GM21619 (cell line): ENCODE measurements at regions not wholly inside any gene's neighbourhood (a gene's known extent, or its start where the extent isn't known, plus 50 kb on each side); places are given as distances from the start of the nearest gene placed in this dataset.

ENCODE experiments used
- ATAC-seq: cut with Tn5 transposase; IDR thresholded peaks from one replicate; pipeline ENCODE4 v1.9.1; 2021; ENCODE audit not compliant: unreplicated experiment

GRCh38 chr14:39897657-39898056, 465.4 kb upstream of the FBXO33 start:
- no peak for ATAC-seq

GRCh38 chr14:39890026-39890425, 457.8 kb upstream of the FBXO33 start:
- no peak for ATAC-seq

GRCh38 chr14:39884091-39884490, 451.9 kb upstream of the FBXO33 start:
- ATAC-seq: no peak

DNA sequence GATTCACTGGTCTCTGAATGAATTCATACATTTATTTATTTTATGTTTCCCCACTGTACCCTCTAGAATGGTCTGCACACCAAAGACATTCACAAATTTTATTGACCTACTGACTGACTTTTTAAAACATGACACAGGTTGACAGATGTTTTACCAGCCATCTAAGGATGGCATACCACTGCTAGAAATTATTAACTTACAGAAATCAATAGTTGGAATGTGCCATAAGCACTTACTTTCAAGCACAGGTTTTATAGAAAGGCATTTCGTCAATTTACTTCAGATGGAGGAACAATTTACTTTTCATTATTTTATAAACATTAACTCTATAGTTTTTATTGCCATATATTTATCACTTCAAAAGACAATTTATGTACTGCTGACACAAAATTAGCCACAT, 448.7 kb upstream of the FBXO33 start:
- no peak for ATAC-seq

DNA sequence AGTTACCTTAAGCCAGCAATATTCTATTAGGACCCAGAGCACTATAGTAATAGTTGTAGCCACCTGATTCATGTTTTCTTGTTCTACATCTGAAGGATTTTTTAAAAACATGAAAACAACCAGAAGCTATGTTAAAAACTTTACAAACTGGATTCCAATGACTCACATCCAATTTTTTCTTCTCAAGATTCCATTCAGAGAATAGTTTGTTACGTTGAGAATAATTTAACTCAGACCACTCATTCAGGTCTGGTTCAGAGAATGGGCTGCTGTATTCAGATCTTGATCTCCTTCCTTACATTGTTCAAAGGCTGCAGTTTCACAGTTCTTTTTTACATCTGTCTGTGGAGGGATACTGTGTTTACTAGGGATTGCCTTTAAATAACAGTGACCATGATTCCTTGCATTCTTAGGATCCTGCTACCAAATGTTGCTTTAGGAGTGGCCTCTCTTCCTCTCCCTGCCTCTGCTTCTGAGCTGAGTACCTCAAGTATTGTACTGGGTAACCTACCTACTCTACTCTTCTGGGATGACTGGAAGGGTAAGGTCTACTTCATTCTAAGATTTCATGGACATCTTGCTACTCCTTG, 448.0 kb upstream of the FBXO33 start:
- ATAC-seq: no peak

DNA sequence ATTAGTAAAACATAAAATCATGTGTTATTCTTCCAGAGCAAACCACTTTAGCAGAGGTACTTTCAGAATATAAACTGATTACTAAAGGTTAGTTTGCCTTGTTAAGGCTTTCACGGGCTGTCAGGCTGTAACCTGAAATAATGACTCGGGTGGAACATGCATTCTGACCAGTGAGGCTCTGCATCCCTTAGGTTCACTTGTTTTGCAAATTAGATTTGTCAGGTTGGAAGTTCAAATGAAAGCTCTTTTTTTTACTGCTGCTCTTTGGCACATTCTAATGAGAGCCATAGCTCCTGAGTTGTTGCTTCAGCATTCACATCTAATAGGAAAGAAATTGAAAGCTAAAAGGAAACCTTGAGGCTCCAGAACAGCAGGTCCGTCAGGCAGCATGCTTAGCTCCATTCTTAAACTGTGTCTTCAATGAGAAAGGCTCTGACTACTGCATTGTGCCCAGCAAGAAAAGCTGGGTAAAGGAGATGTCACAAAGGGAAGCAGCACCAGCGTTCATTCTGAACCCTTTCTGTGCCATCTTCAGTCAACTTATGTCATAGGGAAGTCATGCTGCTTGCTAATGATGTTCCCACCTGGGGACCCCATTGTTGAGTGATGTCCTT, 445.5 kb upstream of the FBXO33 start:
- ATAC-seq: no peak

GRCh38 chr14:39876916-39877315, 444.7 kb upstream of the FBXO33 start:
- ATAC-seq: no peak

DNA sequence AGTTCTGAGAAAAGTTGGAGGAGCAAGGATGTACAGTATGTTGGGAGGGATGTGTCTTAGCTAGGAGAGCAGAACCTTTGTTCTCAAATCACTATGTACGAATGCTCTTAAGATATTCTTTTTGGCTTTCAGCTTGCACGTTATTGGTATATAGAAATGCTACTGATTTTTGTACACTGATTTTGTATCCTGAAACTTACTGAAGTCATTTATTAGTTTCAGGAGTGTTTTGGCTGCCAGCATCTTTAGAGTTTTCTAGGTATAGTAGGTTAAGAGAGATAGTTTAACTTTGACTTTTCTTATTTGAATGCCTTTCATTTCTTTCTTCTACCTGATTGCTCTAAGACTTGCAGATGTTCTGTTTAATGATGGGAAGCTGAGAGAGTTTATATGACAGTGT, 442.8 kb upstream of the FBXO33 start:
- ATAC-seq: peak; percentile 50

DNA sequence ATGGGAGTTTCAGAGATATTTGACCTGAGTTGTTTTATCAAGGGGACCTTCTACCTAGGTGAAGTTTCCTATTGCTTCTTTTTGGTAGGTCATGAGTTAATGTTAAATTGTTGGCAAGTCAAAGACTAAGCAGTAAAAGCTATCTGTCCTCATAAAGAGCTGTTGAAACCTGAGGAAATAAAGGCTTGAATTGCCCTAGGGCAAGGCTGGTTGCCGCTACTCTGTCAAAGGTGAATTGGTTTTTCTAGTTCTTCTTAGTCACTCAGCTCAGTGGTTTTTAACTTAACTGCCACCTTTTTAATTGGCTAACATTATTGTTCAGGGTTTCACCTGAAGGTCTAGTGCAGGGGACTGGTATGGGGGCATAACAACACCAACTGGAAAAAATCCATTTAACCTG, 441.6 kb upstream of the FBXO33 start:
- no peak for ATAC-seq

GRCh38 chr14:39868949-39869348, 436.7 kb upstream of the FBXO33 start:
- no peak for ATAC-seq

DNA sequence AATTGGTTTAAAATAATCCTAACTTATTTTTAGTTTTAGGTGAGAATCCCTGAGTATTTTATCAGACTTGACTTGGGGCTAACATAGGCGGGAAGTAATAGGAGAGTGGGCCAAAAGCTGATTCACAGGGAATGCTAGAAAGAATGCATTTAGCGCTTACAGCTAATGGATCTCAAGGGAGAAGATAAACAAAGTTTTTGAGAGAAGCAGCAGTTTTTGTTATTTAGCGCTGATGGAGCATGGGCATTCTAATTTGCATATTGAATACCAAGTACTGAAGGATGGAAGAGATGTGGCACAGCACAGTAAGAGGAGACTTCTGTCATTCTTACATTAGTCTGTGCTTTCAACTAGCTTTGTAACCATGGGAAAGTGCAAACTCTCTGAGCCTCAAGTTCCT, 436.0 kb upstream of the FBXO33 start:
- ATAC-seq: no peak

DNA sequence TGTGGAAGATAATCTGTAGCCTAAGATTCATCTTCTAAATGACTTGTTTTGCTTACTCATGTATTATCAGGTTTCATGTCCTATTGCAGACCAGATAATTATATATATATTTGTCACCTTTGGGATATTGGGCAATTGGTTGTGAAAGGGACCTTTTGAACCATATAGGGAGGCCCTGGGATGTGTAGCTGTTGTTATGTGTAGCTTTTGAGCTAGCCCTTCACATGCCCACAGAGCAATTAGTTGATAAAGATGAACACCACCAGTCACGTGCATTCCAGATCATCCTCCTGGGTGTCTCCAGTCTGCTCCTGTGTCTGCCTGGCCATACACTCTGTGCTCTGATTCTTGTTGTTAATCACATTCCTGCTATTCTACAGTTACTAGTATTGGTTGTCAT, 431.2 kb upstream of the FBXO33 start:
- ATAC-seq: no peak

GRCh38 chr14:39861696-39862095, 429.5 kb upstream of the FBXO33 start:
- no peak for ATAC-seq

DNA sequence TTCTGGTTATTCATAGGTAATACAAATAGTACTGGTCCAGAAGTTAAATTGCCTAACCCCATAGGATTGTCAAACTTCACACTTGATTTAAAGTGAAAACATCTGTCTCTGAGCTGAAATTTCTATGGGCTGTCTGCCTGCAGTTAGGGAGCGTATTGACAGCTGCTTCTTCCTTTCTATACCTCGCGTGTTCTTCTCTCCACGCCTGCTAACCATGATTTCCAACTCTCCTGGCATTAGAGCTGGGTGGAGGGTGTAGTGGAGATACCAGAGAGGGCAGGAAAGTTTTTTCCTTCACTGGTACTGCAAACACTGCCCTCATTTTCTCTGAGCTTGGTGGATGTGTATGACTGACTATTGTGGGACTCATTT, 429.0 kb upstream of the FBXO33 start:
- no peak for ATAC-seq

GRCh38 chr14:39860596-39861228, 428.5 kb upstream of the FBXO33 start:
- no peak for ATAC-seq

- no peak for ATAC-seq
These were observed 427.1 kb upstream of the FBXO33 start for GRCh38 chr14:39859314-39859713.

- ATAC-seq: no peak
These were observed 425.3 kb upstream of the FBXO33 start for GRCh38 chr14:39857376-39858055.

- ATAC-seq: no peak
These were observed 421.2 kb upstream of the FBXO33 start for GRCh38 chr14:39853441-39853840.

DNA sequence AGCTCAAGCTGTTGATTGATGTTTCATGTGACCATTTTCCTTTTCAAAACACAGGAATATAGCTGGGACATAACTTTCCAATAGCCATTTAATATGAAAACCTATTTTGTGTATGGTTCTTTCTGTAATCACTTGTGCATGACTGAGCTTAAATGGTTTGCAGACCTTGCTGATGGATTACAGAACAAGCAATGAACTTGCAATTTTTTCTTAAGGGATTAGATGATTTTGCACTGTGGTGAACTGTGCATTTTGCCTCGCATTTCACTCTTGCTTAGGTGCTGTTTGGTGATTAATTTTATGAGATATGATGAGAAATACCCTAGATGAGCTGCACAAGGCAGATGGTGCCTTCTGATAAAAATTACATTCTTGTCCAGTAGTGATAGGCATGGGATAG, 419.0 kb upstream of the FBXO33 start:
- no peak for ATAC-seq

DNA sequence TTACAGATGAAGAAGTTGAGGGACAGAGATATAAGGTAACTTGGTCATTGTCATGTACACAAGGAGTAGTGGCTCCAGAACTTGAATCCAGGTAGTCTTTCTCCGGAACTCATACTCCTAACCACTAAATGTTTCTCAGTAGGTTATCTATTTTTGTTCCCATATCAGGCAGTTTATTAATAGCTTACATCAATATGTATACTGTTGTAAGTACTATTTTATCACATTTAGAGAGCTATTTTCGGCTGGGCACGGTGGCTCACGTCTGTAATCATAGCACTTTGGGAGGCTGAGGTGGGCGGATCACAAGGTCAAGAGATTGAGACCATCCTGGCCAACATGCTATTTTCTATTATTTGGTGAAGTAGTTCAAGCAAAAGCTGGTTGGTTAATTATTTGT, 415.6 kb upstream of the FBXO33 start:
- ATAC-seq: no peak

DNA sequence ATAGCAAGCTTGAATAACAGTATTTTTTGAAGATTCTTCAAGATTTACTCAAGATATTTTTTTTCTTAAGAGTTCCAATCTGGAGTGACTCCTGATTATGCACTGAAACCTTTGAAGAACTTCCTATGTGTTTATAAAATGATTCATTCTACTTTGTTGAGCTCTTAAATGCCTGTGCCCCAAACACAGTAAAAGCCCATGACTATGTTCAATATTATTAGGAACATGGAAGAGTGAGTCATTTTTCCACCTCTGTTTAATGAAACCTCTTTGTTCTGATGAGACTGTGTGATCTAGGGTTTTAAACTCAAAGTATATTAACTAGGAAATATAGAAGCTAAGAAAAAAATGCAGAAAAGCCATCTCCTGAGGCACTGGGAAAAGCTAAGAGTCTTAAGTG, 415.0 kb upstream of the FBXO33 start:
- no peak for ATAC-seq

- no peak for ATAC-seq
These were observed 411.6 kb upstream of the FBXO33 start for GRCh38 chr14:39843881-39844280.
